Astrocyte of the spinal cord (primary cell): ENCODE measurements at regions not wholly inside any gene's neighbourhood (a gene's known extent, or its start where the extent isn't known, plus 50 kb on each side); places are given as distances from the start of the nearest gene placed in this dataset.

Experiments
- DNase-seq: peaks from one replicate; pipeline ENCODE4 v3.0.0; 2011; ENCODE audit warnings: low read depth, low spot score
- H3K4me3 ChIP-seq: 2 replicates; pipeline ENCODE4 v1.5.1; 2011; ENCODE audit warnings: low read depth, mild to moderate bottlenecking, low read length, moderate library complexity
- CTCF ChIP-seq: IDR thresholded peaks from 2 replicates; pipeline ENCODE4 v1.5.1; 2012; ENCODE audit warnings: low read depth, mild to moderate bottlenecking, low read length, inconsistent platforms
- in situ Hi-C: cut with HindIII; loops from 2 replicates; pipeline ENCODE4 v1.10.0; 2017; ENCODE audit warnings: low sequenced_read_pairs

DNA sequence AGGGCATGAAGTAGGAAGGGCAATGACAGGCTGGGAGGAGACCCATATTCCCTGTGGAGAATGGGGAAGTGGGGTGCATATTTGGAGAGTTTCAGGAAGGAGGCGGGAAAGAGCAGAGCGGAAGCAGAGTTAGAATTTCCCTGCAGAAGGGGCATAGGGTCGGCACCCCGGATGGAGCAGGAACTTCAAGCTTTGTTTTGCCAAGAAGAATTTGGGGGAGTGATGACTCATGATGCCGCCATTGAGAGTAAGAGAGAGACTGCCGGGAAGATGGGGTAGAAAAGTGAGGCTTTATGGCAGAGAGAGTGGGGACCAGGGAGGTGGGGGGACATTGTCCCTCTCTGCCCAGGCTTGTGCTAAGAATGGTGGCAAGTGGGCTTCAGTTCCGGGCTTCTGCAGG, 50.3 kb upstream of the EPB41L1 start:
- no peak for TF ChIP-seq CTCF
- no peak for DNase-seq
- H3K4me3 ChIP-seq = no peak overlapping the region
- in situ Hi-C loops = no loop called here
